Caki2 (cell line): ENCODE measurements at regions not wholly inside any gene's neighbourhood (a gene's known extent, or its start where the extent isn't known, plus 50 kb on each side); places are given as distances from the start of the nearest gene placed in this dataset.
"Not testable (repeated sequence)": the region's sequence is repeated elsewhere in the genome, so short reads cannot be mapped to it uniquely, and the experiment has no call there.

Source experiments
- DNase-seq: peaks from one replicate; pipeline ENCODE4 v3.0.0-alpha.2; 2015; ENCODE audit warnings: low read depth
- in situ Hi-C: cut with HindIII; loops from 2 replicates; pipeline ENCODE4 v1.10.0; 2016; ENCODE audit warnings: low sequenced_read_pairs, low pct_unique_long_range_greater_than_20kb, mixed read lengths

DNA sequence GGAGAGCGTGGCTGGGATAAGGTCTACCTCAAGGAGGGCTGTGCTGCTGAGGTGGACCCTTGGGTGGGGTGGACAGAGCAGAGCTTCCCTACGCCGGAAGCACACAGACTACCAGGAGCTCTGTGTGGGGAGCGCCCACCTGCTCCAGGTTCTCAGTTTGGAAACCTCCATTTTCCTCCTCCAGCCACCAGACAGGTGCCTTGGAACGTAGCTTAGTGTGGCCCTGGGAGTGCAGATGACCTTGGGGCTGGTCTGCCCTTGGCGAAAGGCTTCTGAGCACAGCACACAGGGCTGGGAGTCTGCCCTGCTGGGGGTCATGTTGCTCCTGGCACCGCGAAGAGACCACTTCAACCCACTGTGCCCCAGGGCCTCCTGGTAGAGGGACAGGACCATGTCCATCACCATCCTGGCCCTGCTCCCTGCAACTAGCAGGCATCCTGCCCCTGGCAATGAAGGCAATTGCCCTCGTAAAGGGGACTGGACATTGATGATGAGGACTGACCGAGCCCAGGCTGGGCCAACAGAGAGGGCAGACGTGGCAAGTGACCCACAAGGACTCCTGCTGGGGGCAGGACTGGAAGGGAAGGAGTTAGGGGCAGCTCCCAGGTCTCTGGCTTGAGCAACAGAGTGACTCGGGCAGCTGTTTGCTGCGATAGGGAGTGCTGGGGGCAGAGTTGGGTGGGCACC is 214.7 kb downstream of the CYP26B1 start:
- no peak for DNase-seq

DNA sequence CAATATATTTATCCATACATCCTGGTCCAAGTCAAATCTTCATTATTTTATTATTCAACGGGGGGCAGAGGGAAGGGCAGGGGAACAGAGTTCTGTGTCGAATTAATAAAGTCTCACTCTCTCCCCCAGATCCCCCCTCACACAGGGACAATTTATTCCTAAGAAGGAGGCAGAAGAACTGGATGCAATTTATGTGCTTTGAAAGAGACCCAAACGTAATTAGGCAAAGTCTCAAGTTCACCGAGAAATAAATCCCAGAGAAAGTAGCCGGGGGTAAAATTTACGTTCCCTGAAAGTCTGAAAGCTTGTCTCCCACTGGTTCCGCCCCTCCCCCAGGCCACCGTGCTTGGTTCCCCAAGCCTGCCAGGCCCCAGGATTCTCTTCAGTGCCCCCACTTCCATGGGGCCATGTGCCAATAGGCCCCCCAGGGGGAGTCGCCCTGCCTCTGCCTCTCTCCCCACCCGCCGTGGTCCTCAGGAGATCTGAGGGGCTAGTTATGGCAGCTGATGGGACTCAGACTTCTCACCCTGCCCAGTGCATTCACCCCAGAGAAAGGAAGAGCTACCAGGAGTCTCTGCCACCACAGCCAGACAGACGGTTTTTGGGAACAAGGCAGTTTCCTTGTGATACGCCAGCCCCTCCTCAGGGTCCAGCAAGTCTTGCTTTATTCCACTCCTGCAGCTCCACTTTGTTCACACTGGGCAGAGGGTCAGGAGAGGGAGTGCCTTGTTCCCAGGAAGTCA is 215.5 kb downstream of the CYP26B1 start:
- DNase-seq = no peak
- in situ Hi-C loops = no loop called here

More for the DNA sequence above, 214.7 kb downstream of the CYP26B1 start:
- in situ Hi-C loops = no loop called here

- in situ Hi-C loops = no loop called here
- no peak for DNase-seq
Measured at GRCh38 chr2:71930049-71930681, 217.5 kb downstream of the CYP26B1 start.

DNA sequence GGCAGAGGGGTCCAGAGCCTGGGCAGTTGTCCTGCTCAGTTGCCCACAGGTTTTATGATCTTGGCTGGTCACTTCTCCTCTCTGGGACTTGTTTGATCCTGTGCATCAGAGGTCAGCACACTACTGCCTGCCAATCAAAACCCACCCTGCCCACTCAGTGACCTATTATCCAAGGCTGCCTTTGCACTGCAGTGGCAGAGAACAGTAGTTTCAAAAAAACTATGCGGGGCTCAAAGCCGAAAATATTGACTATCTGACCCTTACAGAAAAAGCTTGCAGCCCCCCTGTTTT is 218.2 kb downstream of the CYP26B1 start:
- DNase-seq = no peak
- in situ Hi-C loops = no loop called here

- in situ Hi-C loops = no loop called here
- no peak for DNase-seq
Measured at GRCh38 chr2:71928734-71929481, 218.8 kb downstream of the CYP26B1 start.

DNA sequence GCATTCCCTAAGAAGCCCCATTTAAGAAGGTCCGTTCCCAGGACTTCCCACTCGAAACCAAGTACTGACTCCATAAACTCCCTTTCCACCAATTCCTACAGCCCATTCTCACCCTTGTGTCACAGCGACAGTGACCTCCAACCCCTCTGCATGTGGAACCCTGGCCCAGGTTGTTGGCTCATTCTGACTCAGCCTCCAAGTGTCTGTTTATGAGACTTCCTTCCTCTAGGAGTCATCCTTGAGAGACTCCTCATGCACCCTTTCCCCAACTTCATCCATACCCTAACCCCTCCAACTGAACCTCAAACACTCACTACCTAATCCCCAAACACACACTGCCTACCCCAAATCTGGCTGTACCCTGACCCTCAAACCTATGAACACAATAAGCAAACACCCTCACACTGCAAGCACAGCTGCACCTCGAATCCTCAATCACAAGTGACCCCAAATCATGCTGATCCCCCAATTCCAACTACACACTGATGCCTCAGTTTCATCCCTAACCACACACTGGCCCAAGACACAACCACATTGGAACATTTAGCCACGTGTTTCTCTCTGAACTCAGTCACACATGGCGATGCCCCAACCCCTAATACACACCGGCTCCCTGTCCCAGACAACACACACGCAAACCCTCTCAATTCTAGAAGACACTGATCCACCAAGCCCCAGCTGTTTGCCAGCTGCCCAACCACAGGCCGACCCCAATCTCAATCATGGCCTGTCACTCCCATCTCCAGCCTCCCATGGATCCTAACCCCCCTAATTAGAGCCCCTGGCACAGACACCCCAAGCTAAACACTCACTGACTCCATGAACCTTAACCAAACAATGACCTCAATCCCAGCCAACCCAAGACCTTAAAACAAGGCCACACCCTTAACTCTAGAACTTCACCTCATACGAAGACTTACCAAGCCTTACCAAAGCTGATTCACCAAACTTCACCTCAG is 219.6 kb downstream of the CYP26B1 start:
- DNase-seq = no peak
- in situ Hi-C loops = no loop called here

DNA sequence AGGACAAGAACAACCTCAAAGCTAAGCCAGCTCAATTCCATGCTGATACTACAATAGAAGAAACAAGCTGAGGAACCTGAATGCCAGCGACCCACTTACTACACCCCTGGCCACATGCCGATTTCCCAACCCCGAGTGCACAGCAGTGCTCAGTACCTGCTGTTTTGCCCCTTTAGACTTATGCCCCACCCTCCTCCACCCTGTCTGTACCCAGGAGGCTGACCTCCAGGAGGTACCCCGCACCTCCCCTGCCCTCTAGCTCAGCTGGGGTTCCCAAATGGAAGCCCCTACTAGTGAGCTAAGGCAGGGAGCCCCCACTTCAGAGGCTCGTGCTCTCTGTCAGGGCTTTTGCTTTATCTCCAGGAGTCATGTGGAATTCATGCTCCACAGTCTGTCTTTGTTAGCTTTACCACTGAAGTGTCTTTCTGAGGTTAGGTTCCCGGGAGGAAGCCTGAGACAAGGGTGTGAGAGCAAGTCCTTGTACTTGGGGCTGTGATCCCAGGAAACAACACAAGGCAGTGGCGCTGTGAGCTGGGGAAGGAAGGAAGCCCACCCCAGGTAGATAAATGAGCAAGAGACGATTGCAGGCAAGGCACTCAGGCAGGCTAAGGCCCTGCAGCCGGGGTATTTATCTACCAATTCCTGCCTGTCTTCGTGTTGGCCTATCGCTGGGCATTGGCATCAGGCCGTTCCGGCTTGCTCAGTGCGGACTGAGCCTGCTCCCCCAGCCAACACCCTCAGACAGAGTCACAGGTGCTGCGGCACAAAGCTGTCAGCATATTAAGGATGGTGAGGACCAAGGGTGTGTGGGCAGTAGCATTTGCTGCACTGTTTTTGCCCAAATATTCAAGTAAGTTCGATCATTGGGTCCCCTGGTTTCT is 220.5 kb downstream of the CYP26B1 start:
- in situ Hi-C loops = no loop called here
- no peak for DNase-seq

- no peak for DNase-seq
- in situ Hi-C loops = no loop called here
Measured at GRCh38 chr2:71926089-71926447, 221.6 kb downstream of the CYP26B1 start.

GRCh38 chr2:71925268-71926088 is 222.2 kb downstream of the CYP26B1 start:
- in situ Hi-C loops = no loop called here

DNA sequence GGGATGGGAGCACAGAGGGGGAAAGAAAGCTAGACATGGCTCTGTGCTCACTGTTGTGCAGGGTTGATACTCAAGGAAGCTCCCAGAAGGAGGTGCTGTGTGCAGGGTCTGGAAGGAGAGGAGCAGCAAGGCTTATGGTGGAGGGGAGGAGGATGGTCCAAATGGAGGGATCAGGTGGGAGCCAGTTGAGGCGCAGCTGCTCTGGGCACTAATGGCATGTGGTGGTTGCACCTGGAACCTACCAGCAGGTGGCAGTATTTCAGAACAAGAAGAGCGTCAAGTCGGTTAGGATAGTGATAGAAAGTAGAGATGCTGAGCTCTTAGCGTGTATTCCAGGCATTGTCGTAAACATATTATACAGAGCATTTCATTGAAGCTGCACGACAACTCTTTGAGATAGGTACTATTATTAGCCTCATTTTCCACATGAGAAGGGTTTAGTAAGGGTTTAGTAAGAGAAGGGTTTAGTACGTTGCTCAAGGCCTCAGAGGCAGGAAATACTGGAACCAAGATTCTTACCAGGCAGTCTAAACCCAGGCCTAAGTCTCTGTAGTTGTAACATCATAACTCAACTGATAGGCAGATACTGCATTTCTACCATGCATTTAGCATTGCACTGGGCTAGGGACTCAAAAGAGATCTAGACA is 223.7 kb downstream of the CYP26B1 start:
- DNase-seq = peak; percentile 22
- in situ Hi-C loops = no loop called here

More at GRCh38 chr2:71925268-71926088, 222.2 kb downstream of the CYP26B1 start:
- DNase-seq = no peak

GRCh38 chr2:71923143-71923525 is 224.5 kb downstream of the CYP26B1 start:
- no peak for DNase-seq
- in situ Hi-C loops = no loop called here

DNA sequence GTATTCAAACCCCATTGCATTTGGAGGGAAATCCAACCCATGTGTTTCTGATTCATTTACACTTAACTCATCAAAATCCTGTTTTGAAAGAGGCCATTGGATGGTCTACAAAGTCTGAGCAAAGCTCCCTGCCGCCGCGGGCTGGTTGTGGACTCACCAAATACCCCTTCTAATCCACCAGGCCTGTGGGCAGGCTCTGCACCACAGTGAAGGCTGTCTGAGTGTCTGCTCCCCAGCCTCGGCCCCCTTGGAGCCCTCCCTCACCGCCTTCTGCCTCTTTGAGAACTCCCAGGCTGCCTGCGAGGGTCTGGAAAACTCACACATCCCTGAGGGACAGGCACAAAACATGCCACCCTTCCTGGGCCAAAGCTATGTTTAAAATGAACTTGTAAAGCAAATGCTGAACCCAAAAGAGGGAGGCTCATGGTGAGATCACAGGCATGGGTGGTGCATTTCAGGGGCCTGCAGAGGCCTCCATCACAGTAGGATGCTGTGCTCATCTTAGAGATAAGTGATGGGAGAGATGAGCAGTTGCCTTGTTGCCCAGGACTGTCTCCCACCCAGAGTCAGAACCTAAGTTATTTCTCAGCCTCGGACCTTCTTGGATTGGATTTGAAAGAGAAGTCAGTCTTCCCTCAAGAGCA is 225.0 kb downstream of the CYP26B1 start:
- no peak for DNase-seq
- in situ Hi-C loops = no loop called here

- in situ Hi-C loops = no loop called here
- DNase-seq = no peak
Measured at GRCh38 chr2:71922091-71922490, 225.6 kb downstream of the CYP26B1 start.

DNA sequence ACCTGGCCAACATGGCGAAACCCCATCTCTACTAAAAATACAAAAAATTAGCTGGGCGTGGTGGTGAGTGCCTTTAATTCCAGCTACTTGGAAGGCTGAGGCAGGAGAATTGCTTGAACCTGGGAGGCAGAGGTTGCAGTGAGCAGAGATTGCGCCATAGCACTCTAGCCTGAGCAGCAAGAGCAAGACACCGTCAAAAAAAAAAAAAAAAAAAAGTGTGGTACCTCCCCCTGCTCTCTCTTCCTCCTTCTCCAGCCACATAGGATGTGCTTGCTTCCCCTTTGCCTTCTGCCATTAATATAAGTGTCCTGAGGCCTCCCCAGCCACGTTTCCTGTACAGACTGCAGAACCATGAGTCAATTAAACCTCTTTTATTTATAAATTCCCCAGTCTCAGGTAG is 226.8 kb downstream of the CYP26B1 start:
- DNase-seq, in situ Hi-C loops: not testable (repeated sequence)

DNA sequence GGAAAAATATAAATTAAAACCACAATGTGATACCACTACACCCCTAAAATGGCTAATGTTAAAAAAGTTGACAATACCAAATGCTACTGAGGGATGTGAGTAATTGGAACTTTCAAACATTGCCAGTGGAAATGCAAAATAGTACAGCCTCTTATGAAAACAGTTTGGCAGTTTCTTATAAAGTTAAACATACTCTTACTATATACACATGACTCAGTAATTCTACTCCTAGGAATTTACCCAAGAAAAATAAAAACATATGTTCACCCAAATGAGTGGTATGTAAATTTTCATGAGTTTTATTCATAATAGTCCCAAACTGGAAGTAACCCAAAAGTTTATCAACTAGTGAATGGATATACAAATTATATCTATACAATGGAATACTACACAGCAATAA is 228.0 kb downstream of the CYP26B1 start:
- in situ Hi-C loops = no loop called here
- DNase-seq = no peak
